CD4-positive, alpha-beta T cell treated with Interleukin-4 for 1 hour (primary cell): ENCODE measurements at regions not wholly inside any gene's neighbourhood (a gene's known extent, or its start where the extent isn't known, plus 50 kb on each side); places are given as distances from the start of the nearest gene placed in this dataset.
"Not testable (repeated sequence)": the region's sequence is repeated elsewhere in the genome, so short reads cannot be mapped to it uniquely, and the experiment has no call there.

Experiments
- DNase-seq, 2 donors: peaks; one replicate each; pipeline ENCODE4 v3.0.0-alpha.2; 2020 to 2022

- no peak for DNase-seq
Measured at GRCh38 chr12:97005174-97005573, 98.1 kb downstream of the NEDD1 start.

- DNase-seq: no peak
Measured at GRCh38 chr12:97005646-97006045, 98.6 kb downstream of the NEDD1 start.

- DNase-seq: no peak
Measured at GRCh38 chr12:97006585-97006984, 99.5 kb downstream of the NEDD1 start.

- no peak for DNase-seq
Measured at GRCh38 chr12:97016163-97016562, 109.1 kb downstream of the NEDD1 start.

- no peak for DNase-seq
Measured at GRCh38 chr12:97017213-97017612, 110.2 kb downstream of the NEDD1 start.

- no peak for DNase-seq
Measured at GRCh38 chr12:97022536-97023230, 115.6 kb downstream of the NEDD1 start.

GRCh38 chr12:97024393-97024792 is 117.3 kb downstream of the NEDD1 start:
- DNase-seq: no peak

GRCh38 chr12:97026901-97027300 is 119.8 kb downstream of the NEDD1 start:
- no peak for DNase-seq

GRCh38 chr12:97027482-97027881 is 120.4 kb downstream of the NEDD1 start:
- no peak for DNase-seq

- DNase-seq: no peak
Measured at GRCh38 chr12:97038131-97038530, 131.1 kb downstream of the NEDD1 start.

- DNase-seq: no peak
Measured at GRCh38 chr12:97038834-97039233, 131.8 kb downstream of the NEDD1 start.

GRCh38 chr12:97046901-97047300 is 139.8 kb downstream of the NEDD1 start:
- DNase-seq: no peak

GRCh38 chr12:97047361-97047760 is 140.3 kb downstream of the NEDD1 start:
- DNase-seq: no peak

- DNase-seq: no peak
Measured at GRCh38 chr12:97048421-97049035, 141.5 kb downstream of the NEDD1 start.

- no peak for DNase-seq
Measured at GRCh38 chr12:97050509-97050908, 143.5 kb downstream of the NEDD1 start.

- no peak for DNase-seq
Measured at GRCh38 chr12:97051341-97051740, 144.3 kb downstream of the NEDD1 start.

- no peak for DNase-seq
Measured at GRCh38 chr12:97061171-97061570, 154.1 kb downstream of the NEDD1 start.

- no peak for DNase-seq
Measured at GRCh38 chr12:97063292-97063935, 156.4 kb downstream of the NEDD1 start.

GRCh38 chr12:97075161-97075933 is 168.3 kb downstream of the NEDD1 start:
- DNase-seq: no peak

GRCh38 chr12:97075934-97076630 is 169.0 kb downstream of the NEDD1 start:
- DNase-seq: no peak

GRCh38 chr12:97076912-97077311 is 169.9 kb downstream of the NEDD1 start:
- not testable (repeated sequence) for DNase-seq

GRCh38 chr12:97082029-97082428 is 175.0 kb downstream of the NEDD1 start:
- DNase-seq: no peak

- DNase-seq: no peak
Measured at GRCh38 chr12:97093187-97093683, 186.2 kb downstream of the NEDD1 start.
